Stomach (tissue), 4 donors: ENCODE measurements at regions not wholly inside any gene's neighbourhood (a gene's known extent, or its start where the extent isn't known, plus 50 kb on each side); places are given as distances from the start of the nearest gene placed in this dataset.

Experiments used
- CTCF ChIP-seq, 7 experiments: fragments of 450-650 bp in 4 of 7; fragments of 200-600 bp in 3 of 7; sonication (generic) in 3 of 7; IDR thresholded peaks; one replicate each; pipeline ENCODE4 v1.5.1; 2016 to 2019; ENCODE audit warnings: antibody characterized with exemption in 7 of 7, control low read depth in 2 of 7, mild to moderate bottlenecking in 1 of 7
- EP300 ChIP-seq: sonication (generic); formaldehyde crosslinking; IDR thresholded peaks from one replicate; pipeline ENCODE4 v1.6.1; 2017; ENCODE audit warnings: antibody characterized with exemption
- POLR2AphosphoS5 ChIP-seq, 3 donors: sonication (generic); formaldehyde crosslinking; IDR thresholded peaks; one replicate each; pipeline ENCODE4 v1.6.1; 2016; ENCODE audit warnings: antibody characterized with exemption in 3 of 3

DNA sequence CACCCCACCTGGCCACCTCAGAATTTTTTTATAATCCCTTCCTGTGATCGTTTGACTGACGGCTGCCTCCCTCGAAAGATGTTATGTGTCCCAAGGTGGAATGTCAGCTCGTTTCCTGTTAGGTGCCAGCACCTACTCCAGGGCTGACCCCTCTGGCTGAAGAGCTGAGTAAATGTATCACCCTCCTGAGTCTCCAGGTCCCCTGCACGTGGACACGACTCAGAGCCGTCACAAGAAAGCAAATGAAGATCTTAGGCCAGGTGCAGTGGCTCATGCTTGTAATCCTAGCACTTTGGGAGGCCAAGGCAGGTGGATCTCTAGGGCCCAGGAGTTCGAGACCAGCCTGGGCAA lies 273.2 kb downstream of the C16orf95 start:
- TF ChIP-seq CTCF (IDR thresholded peaks at IDR 0.05), result no peak
- no peak for TF ChIP-seq EP300
- no peak for TF ChIP-seq POLR2AphosphoS5 (IDR thresholded peaks at IDR 0.05)
